GM12873 (cell line): ENCODE measurements at regions not wholly inside any gene's neighbourhood (a gene's known extent, or its start where the extent isn't known, plus 50 kb on each side); places are given as distances from the start of the nearest gene placed in this dataset.

Experiments used
- CTCF ChIP-seq: IDR thresholded peaks from 2 replicates; pipeline ENCODE4 v1.5.1; 2012; ENCODE audit warnings: low read depth, mild to moderate bottlenecking, moderate library complexity, low read length, control low read depth; ENCODE audit not compliant: insufficient read depth; ENCODE audit errors: missing control alignments

- no peak for TF ChIP-seq CTCF
Observed at GRCh38 chr4:84338367-84338766, 160.7 kb downstream of the NKX6-1 start.

- no peak for TF ChIP-seq CTCF
Observed at GRCh38 chr4:84336964-84337705, 162.0 kb downstream of the NKX6-1 start.

GRCh38 chr4:84327526-84327925 is 171.6 kb downstream of the NKX6-1 start:
- no peak for TF ChIP-seq CTCF

GRCh38 chr4:84325625-84326024 is 173.5 kb downstream of the NKX6-1 start:
- no peak for TF ChIP-seq CTCF

GRCh38 chr4:84324303-84325245 is 174.5 kb downstream of the NKX6-1 start:
- no peak for TF ChIP-seq CTCF

GRCh38 chr4:84319124-84319523 is 180.0 kb downstream of the NKX6-1 start:
- TF ChIP-seq CTCF, result no peak

- TF ChIP-seq CTCF, result no peak
Observed at GRCh38 chr4:84317513-84317912, 181.6 kb downstream of the NKX6-1 start.
